NCI-H526 treated with DMSO at 0.1 percent for 48 hours (cell line): ENCODE measurements at regions not wholly inside any gene's neighbourhood (a gene's known extent, or its start where the extent isn't known, plus 50 kb on each side); places are given as distances from the start of the nearest gene placed in this dataset.
"Not testable (repeated sequence)": the region's sequence is repeated elsewhere in the genome, so short reads cannot be mapped to it uniquely, and the experiment has no call there.

ENCODE experiments used
- DNase-seq: peaks from one replicate; lab custom pipeline; 2025; lab: John Stamatoyannopoulos, UW

- no peak for DNase-seq
These were observed 106.3 kb upstream of the ANKRD28 start for GRCh38 chr3:15903759-15904720.

- DNase-seq, result no peak
These were observed 107.3 kb upstream of the ANKRD28 start for GRCh38 chr3:15905041-15905440.

- not testable (repeated sequence) for DNase-seq
These were observed 109.6 kb upstream of the ANKRD28 start for GRCh38 chr3:15907403-15907802.

GRCh38 chr3:15918988-15919387, 121.2 kb upstream of the ANKRD28 start:
- DNase-seq, result no peak

GRCh38 chr3:15919971-15920370, 122.2 kb upstream of the ANKRD28 start:
- no peak for DNase-seq

- DNase-seq, result no peak
These were observed 126.0 kb upstream of the ANKRD28 start for GRCh38 chr3:15923640-15924405.

GRCh38 chr3:15924914-15925313, 127.1 kb upstream of the ANKRD28 start:
- DNase-seq, result no peak

GRCh38 chr3:15926871-15927270, 129.1 kb upstream of the ANKRD28 start:
- DNase-seq, result no peak

- no peak for DNase-seq
These were observed 130.2 kb upstream of the ANKRD28 start for GRCh38 chr3:15927969-15928368.

GRCh38 chr3:15929944-15930571, 132.3 kb upstream of the ANKRD28 start:
- no peak for DNase-seq

GRCh38 chr3:15932348-15933300, 134.8 kb upstream of the ANKRD28 start:
- no peak for DNase-seq

GRCh38 chr3:15933439-15934139, 135.8 kb upstream of the ANKRD28 start:
- peak; percentile 52 for DNase-seq

- no peak for DNase-seq
These were observed 136.8 kb upstream of the ANKRD28 start for GRCh38 chr3:15934389-15935195.

GRCh38 chr3:15936312-15936711, 138.5 kb upstream of the ANKRD28 start:
- DNase-seq, result no peak

GRCh38 chr3:15940641-15941040, 142.9 kb upstream of the ANKRD28 start:
- no peak for DNase-seq

- not testable (repeated sequence) for DNase-seq
These were observed 143.7 kb upstream of the ANKRD28 start for GRCh38 chr3:15941457-15941856.

GRCh38 chr3:15941958-15942357, 144.2 kb upstream of the ANKRD28 start:
- no peak for DNase-seq

GRCh38 chr3:15942462-15942861, 144.7 kb upstream of the ANKRD28 start:
- no peak for DNase-seq

GRCh38 chr3:15942936-15943335, 145.2 kb upstream of the ANKRD28 start:
- no peak for DNase-seq

GRCh38 chr3:15948388-15948787, 150.6 kb upstream of the ANKRD28 start:
- DNase-seq, result no peak
